Uterus (tissue), 2 donors: ENCODE measurements at regions not wholly inside any gene's neighbourhood (a gene's known extent, or its start where the extent isn't known, plus 50 kb on each side); places are given as distances from the start of the nearest gene placed in this dataset.

ENCODE experiments used
- CTCF ChIP-seq, 4 experiments: fragments of 200-600 bp in 2 of 4; fragments of 450-650 bp in 2 of 4; sonication (generic) in 2 of 4; IDR thresholded peaks; one replicate each; pipeline ENCODE4 v1.5.1; 2016 to 2019; ENCODE audit warnings: antibody characterized with exemption in 4 of 4, mild to moderate bottlenecking in 2 of 4, moderate library complexity in 1 of 4
- POLR2A ChIP-seq, 2 donors: fragments of 450-650 bp; IDR thresholded peaks; one replicate each; pipeline ENCODE4 v1.6.1; 2016; ENCODE audit warnings: antibody characterized with exemption in 2 of 2, mild to moderate bottlenecking in 1 of 2, moderate library complexity in 1 of 2

- TF ChIP-seq CTCF (IDR thresholded peaks at IDR 0.05), result no peak
- TF ChIP-seq POLR2A (IDR thresholded peaks at IDR 0.05), result no peak
Observed at GRCh38 chr12:13749389-13749788, 232.0 kb downstream of the GRIN2B start.
